ENCODE measurements at regions not wholly inside any gene's neighbourhood (a gene's known extent, or its start where the extent isn't known, plus 50 kb on each side); places are given as distances from the start of the nearest gene placed in this dataset.
A peak's percentile ranks its signal among the peaks of the same experiment; 100 is the strongest.

DNA sequence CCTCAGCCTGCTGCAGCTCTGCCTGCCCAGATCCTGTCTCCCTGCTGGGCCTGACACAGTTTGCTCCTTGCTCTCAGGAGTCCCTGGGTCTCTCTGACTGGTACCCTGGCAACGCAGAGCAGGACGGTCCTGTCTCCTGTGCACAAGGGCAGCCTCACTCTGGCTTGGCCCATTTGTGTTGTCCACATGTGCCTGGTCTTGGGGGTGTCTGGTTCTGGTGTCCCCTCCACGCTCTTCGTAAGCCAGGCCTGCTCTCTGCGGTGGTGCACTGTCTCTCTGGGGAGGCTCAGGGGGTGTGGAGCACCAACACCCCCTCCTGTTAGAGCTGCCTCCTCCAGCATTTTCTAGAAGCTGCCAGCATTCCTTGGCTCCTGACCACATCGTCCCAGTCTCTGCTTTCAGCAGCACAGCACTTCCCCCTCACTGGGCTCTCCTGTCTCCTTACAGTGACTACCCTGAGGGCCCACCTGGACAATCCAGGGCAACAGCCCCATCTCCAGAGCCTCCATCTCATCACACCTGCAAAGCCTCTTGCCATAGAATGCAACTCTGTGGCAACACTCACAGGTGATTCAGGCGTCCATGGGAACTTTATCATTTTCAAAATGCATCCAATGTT lies 235.6 kb upstream of the HS6ST1 start:
- no peak for DNase-seq (ENCODE audit: low spot score)

GRCh38 chr2:128555433-128555832 lies 236.8 kb upstream of the HS6ST1 start:
- DNase-seq (ENCODE audit: low spot score), result no peak

- DNase-seq (ENCODE audit: low spot score), result no peak
These were observed 237.4 kb upstream of the HS6ST1 start for GRCh38 chr2:128556089-128556488.

DNA sequence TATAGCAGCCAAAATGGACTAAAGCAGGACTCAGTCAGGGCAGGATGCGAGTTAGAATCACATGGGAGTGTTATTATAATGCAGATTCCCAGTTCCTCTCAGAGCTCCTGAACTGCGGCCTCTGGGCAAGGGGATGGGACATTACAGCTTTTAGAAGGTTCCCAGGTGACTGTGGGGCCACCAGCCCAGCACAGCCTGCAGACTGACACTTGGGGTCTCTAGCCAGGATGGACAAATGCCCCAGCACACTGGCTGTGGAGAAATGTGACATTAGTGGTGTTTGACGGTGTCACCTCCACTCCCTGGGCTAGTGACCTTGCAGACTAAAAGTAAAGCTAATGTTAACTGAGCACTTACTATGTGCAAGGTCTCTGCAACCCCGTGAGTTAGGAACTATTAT lies 238.0 kb upstream of the HS6ST1 start:
- DNase-seq (ENCODE audit: low spot score), result no peak

DNA sequence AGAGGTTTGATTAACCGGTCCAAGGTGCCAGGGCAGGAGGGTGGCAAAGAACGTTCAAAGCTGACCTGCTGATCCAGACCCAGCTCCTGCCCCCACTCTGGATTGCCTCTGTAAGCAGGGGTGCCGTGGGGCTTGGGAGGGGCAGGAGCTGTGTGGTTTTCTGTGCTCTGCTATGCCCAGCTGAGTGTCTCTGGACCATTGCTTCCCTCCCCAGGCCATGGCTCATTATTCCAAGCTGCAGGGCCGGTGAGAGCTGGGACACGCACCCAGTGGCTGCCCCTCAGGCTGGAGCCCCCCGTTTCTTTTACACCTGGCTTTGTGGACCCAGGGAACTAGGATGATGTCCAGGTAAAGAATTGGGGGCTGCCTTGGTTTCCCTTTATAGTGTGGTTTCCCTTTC lies 238.4 kb upstream of the HS6ST1 start:
- no peak for DNase-seq (ENCODE audit: low spot score)

GRCh38 chr2:128557831-128558241 lies 239.2 kb upstream of the HS6ST1 start:
- DNase-seq (ENCODE audit: low spot score), result no peak

GRCh38 chr2:128558441-128558840 lies 239.8 kb upstream of the HS6ST1 start:
- DNase-seq (ENCODE audit: low spot score), result no peak

DNA sequence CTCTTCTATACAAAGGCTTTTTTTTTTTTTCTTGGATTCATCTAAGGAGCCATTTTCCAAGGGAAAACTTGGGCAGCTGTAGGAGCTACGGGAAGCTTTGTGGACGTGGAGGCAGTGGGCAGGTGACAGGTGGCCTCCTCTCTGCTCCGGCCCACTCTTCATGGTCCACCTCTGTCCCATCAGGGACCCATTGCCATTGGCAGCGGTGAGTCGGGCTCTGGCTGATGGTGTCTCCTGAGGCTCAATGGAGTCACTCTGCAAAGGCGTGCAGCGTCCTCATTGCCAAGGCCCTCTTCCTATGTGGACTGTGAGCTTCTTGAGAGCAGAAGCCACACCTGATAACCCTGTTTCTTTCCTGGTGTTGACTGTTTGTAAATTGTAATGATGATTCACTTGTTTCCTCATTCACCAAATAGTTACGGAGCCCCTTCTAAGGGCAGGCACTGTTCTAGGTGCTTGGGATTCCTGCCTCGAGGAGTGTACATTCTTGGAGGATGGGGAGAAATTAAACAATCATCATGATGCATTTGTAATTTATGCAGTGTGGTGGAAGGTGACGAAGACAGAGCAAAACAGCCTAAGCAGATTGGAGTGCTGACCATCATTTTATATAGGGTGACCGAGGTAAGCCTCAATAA lies 240.3 kb upstream of the HS6ST1 start:
- DNase-seq (ENCODE audit: low spot score), result no peak

DNA sequence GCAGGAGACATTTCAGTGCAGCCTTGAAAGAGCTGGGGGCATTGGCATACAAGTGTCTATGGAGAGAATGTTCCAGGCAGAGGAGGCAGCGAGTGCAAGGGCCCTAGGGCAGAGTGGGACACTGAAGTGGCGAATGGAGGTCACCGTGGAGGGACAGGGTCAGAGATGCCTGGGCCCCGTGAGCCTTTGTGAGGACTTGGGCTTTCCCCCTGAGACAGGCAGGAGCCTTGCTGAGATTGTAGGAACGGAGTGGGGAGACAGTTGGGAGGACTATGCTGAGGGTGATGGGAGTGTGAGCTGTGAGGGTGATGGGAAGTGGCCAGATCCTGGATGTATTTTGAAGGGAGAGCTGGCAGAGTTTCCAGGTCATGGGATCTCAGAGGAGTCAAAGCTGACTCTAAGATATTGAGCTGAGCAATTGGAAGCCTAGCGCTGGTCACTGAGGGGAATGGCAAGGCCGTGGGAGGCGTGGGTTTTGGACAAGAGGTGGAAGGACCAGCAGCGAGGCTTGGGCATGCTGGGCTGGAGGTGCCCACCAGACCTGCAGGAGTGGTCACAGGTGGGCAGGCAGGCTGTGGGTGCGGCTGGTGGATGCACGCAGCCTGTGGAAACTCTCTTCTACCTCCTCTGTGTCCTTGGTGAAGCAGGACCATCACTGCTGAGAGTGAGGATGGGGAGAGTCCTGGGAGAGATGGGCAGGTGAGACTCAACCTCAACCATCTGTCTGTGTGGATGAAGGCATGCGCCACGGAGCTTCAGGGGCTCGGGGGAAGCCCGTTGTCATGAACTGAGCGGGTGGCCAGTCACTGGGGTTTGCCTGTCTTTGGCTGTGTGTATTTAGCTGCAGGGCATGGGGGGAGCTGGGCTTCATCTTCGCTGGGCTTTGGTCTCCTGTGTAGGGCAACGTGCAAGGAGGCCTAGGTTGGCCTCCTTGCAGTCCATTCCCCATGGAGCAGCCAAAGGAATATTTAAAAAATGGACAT lies 241.2 kb upstream of the HS6ST1 start:
- no peak for DNase-seq (ENCODE audit: low spot score)

GRCh38 chr2:128560718-128561117 lies 242.1 kb upstream of the HS6ST1 start:
- no peak for DNase-seq (ENCODE audit: low spot score)

DNA sequence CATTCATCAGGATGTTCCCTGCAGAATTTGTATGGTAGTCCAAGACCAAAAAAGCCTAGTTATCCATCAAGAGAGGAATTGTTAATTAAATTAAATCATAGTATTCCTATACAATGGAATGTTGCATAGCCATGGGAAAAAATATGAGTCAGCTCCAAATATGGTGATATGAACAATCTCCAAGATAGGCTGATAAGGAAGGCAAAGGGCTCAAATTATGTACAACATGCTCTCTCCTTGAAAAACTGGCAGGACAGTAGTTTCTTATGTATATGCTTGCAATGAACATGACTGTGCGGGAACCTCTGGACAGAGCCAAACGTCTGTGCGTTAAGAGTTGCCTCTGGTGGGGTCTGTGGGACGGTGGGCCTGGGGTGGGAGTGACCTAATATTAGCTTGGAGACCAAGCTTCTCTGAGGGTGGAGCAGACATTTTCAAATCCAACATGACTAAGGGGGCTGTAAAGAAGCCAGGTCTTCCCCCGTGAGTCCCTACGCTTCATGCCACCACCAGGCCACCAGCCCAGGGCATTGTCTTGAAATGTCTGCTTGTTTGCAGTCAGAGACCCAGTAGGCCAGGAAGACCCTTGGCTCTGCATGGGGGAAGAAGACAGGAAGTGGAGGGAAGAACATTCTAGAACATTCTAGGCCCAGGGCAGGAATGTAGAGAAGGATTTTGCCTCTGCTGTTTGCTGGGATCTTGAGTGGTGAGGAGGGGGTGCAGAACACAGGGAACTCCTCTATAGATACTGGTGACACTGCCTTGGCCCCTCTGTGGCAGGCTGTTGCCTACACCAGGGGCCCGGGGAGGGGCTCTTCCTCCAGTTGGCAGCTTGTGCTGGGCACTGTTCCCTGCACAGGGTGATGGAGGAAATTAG lies 244.0 kb upstream of the HS6ST1 start:
- DNase-seq (ENCODE audit: low spot score), result no peak

GRCh38 chr2:128563348-128563687 lies 244.7 kb upstream of the HS6ST1 start:
- DNase-seq (ENCODE audit: low spot score), result peak; percentile 67

GRCh38 chr2:128564131-128564530 lies 245.5 kb upstream of the HS6ST1 start:
- no peak for DNase-seq (ENCODE audit: low spot score)

GRCh38 chr2:128564551-128564950 lies 245.9 kb upstream of the HS6ST1 start:
- no peak for DNase-seq (ENCODE audit: low spot score)

GRCh38 chr2:128565441-128565840 lies 246.8 kb upstream of the HS6ST1 start:
- no peak for DNase-seq (ENCODE audit: low spot score)

GRCh38 chr2:128566671-128567070 lies 248.0 kb upstream of the HS6ST1 start:
- DNase-seq (ENCODE audit: low spot score), result no peak

DNA sequence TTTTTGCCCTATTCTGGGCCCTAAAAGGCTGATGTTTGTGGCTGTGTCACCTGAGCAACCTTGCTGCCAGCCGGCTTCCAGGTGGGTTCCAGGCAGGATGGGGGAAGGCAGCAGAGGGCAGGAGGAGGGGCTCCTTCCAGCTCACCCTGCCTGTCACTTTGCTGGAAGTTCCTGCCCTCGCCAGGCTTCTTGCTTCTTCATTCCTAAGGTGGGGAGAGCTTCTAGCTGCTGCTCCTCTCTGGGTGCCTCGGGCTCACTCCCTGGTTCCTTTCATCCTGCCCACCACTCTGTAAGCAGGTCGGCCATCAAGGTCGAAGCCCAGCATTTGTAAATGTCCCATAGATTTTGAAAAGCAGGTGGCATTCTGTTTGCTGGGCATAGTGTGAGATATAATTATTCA lies 249.4 kb upstream of the HS6ST1 start:
- no peak for DNase-seq (ENCODE audit: low spot score)

GRCh38 chr2:128573116-128573515 lies 254.4 kb upstream of the HS6ST1 start:
- DNase-seq (ENCODE audit: low spot score), result no peak

DNA sequence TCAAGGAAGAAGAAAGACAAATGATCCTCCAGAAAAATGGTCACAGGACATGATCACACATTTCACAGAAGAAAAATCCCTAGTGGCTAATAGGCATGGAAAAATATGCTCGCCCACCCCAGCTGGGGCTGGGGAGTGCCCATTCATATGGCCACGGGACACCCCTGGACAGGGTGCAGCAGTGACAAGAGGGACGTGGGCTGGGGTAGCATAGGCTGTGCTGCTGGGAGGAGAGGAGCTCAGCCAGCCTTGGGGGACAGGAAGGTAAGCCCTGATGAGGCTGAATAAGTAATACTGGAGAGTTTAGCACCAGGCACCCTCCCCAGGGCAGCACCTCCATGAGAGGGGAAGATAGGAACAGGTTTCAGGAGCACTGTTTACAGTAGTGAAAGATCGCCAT lies 254.9 kb upstream of the HS6ST1 start:
- DNase-seq (ENCODE audit: low spot score), result no peak

GRCh38 chr2:128577141-128577930 lies 258.7 kb upstream of the HS6ST1 start:
- DNase-seq (ENCODE audit: low spot score), result peak; percentile 50
